ENCODE measurements at regions not wholly inside any gene's neighbourhood (a gene's known extent, or its start where the extent isn't known, plus 50 kb on each side); places are given as distances from the start of the nearest gene placed in this dataset.
"Not testable (repeated sequence)": the region's sequence is repeated elsewhere in the genome, so short reads cannot be mapped to it uniquely, and the experiment has no call there.

DNA sequence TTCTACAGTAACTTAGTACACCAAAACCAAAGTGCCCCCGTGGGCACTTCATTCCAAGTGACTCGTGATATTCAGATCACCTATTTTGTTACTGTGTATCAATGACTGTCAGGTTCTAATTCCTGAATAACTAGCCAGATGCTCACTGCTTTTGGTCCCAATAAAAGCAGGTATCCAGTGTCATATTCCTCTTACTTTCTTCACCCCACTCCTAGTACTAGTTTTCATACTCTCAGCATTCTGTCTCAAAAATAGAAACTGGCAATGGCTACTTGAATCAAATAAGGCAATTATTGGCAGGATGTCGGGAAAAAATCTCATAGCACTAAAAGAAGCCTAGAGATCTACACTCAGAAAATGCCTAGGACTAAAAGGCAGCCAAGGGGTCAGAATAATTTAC is 84.6 kb downstream of the ZNF467 start:
- H3K9me3 Mint-ChIP-seq, result no peaks in the 10 kb centered on the region
- Histone ChIP-seq H3K4me3 (ENCODE audit: low read length) (no peak overlapping the region), H3K4me1 (ENCODE audit: control insufficient read depth, insufficient read depth, low read length) (no peaks in the 10 kb centered on the region), H3K27ac (ENCODE audit: low read length) (no peak overlapping the region), H3K27me3 (ENCODE audit: control insufficient read depth, insufficient read depth, low read length) (peaks cover 16% of the 10 kb centered on the region), H3K36me3 (ENCODE audit: control insufficient read depth, insufficient read depth, low read length) (no peaks in the 10 kb centered on the region), H3K9me3 (ENCODE audit: control insufficient read depth, insufficient read depth, low read length) (no peaks in the 10 kb centered on the region)
- no peak overlapping the region for H3K27ac Mint-ChIP-seq
- intact Hi-C loops (cut with micrococcal nuclease), result no loop called here
- H3K4me1 Mint-ChIP-seq, result no peaks in the 10 kb centered on the region
- 94% methylated on average over 3 of the region's 3 CpGs for WGBS (ENCODE audit: insufficient coverage)
- ATAC-seq, result no peak
- H3K27me3 Mint-ChIP-seq (ENCODE audit: low read depth in 2 of 2), result peaks cover 47 to 77% of the 10 kb centered on the region in 2 donors
- no peak overlapping the region for H3K4me3 Mint-ChIP-seq
- H3K36me3 Mint-ChIP-seq, result no peaks in the 10 kb centered on the region
- DNase-seq, result no peak
- TF ChIP-seq, protein P1, sequence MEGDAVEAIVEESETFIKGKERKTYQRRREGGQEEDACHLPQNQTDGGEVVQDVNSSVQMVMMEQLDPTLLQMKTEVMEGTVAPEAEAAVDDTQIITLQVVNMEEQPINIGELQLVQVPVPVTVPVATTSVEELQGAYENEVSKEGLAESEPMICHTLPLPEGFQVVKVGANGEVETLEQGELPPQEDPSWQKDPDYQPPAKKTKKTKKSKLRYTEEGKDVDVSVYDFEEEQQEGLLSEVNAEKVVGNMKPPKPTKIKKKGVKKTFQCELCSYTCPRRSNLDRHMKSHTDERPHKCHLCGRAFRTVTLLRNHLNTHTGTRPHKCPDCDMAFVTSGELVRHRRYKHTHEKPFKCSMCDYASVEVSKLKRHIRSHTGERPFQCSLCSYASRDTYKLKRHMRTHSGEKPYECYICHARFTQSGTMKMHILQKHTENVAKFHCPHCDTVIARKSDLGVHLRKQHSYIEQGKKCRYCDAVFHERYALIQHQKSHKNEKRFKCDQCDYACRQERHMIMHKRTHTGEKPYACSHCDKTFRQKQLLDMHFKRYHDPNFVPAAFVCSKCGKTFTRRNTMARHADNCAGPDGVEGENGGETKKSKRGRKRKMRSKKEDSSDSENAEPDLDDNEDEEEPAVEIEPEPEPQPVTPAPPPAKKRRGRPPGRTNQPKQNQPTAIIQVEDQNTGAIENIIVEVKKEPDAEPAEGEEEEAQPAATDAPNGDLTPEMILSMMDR (IDR thresholded peaks at IDR 0.05), result no peak

GRCh38 chr7:149687820-149688219 is 85.6 kb downstream of the ZNF467 start:
- H3K4me1 ChIP-seq (ENCODE audit: control insufficient read depth, insufficient read depth, low read length); H3K9me3 ChIP-seq (ENCODE audit: control insufficient read depth, insufficient read depth, low read length); H3K27ac ChIP-seq (ENCODE audit: low read length); H3K36me3 Mint-ChIP-seq; DNase-seq; ATAC-seq; H3K4me1 Mint-ChIP-seq; H3K4me3 Mint-ChIP-seq; H3K27ac Mint-ChIP-seq; intact Hi-C loops (cut with micrococcal nuclease); H3K9me3 Mint-ChIP-seq; H3K4me3 ChIP-seq (ENCODE audit: low read length); H3K36me3 ChIP-seq (ENCODE audit: control insufficient read depth, insufficient read depth, low read length): not testable (repeated sequence)
- peaks cover 11% of the 10 kb centered on the region for H3K27me3 ChIP-seq (ENCODE audit: control insufficient read depth, insufficient read depth, low read length)
- peaks cover 38 to 68% of the 10 kb centered on the region in 2 donors for H3K27me3 Mint-ChIP-seq (ENCODE audit: low read depth in 2 of 2)
- 97% methylated on average over 7 of the region's 7 CpGs for WGBS (ENCODE audit: insufficient coverage)

GRCh38 chr7:149686449-149686848 is 86.9 kb downstream of the ZNF467 start:
- H3K27ac ChIP-seq (ENCODE audit: low read length), result no peak overlapping the region
- no peak for ATAC-seq
- H3K27me3 Mint-ChIP-seq (ENCODE audit: low read depth in 2 of 2), result peaks cover 36 to 68% of the 10 kb centered on the region in 2 donors
- no peaks in the 10 kb centered on the region for H3K9me3 ChIP-seq (ENCODE audit: control insufficient read depth, insufficient read depth, low read length)
- DNase-seq, result no peak
- H3K4me3 Mint-ChIP-seq, result no peak overlapping the region
- H3K27ac Mint-ChIP-seq, result no peak overlapping the region
- no peaks in the 10 kb centered on the region for H3K4me1 ChIP-seq (ENCODE audit: control insufficient read depth, insufficient read depth, low read length)
- no peaks in the 10 kb centered on the region for H3K36me3 ChIP-seq (ENCODE audit: control insufficient read depth, insufficient read depth, low read length)
- H3K4me1 Mint-ChIP-seq, result no peaks in the 10 kb centered on the region
- TF ChIP-seq, protein P1 (IDR thresholded peaks at IDR 0.05), result no peak
- no peaks in the 10 kb centered on the region for H3K36me3 Mint-ChIP-seq
- no peak overlapping the region for H3K4me3 ChIP-seq (ENCODE audit: low read length)
- peaks cover 9% of the 10 kb centered on the region for H3K27me3 ChIP-seq (ENCODE audit: control insufficient read depth, insufficient read depth, low read length)
- WGBS (ENCODE audit: insufficient coverage), result 67% methylated on average over 4 of the region's 4 CpGs
- no peaks in the 10 kb centered on the region for H3K9me3 Mint-ChIP-seq
- intact Hi-C loops (cut with micrococcal nuclease), result no loop called here

DNA sequence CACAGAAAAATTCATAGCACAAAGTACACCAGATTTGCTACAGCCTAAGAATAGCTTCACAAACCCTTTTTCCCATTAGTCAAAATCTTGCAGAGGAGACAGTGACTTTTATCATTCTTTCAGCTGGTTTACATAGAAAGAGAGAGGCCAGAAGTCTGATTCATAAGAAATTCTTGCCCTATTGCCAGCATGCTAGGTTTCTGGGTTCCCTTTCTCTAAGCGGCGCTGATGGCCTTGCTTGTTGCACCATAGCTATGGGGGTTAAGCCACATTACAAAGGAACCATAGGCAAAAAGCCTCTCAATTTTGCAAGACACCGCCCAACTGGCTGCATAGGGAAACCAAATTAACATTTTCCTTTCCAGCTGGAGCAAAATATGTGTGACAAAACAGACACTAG is 87.4 kb downstream of the ZNF467 start:
- DNase-seq (no peak), ATAC-seq (no peak)
- WGBS (ENCODE audit: insufficient coverage), result 84% methylated on average over 3 of the region's 3 CpGs
- Mint-ChIP-seq H3K36me3 (no peaks in the 10 kb centered on the region), H3K9me3 (no peaks in the 10 kb centered on the region), H3K27ac (no peak overlapping the region), H3K4me3 (no peak overlapping the region), H3K4me1 (no peaks in the 10 kb centered on the region), H3K27me3 (ENCODE audit: low read depth in 2 of 2) (peaks cover 33 to 68% of the 10 kb centered on the region in 2 donors)
- no peaks in the 10 kb centered on the region for H3K36me3 ChIP-seq (ENCODE audit: control insufficient read depth, insufficient read depth, low read length)
- H3K9me3 ChIP-seq (ENCODE audit: control insufficient read depth, insufficient read depth, low read length), result peaks cover 3% of the 10 kb centered on the region
- no peak overlapping the region for H3K27ac ChIP-seq (ENCODE audit: low read length)
- H3K27me3 ChIP-seq (ENCODE audit: control insufficient read depth, insufficient read depth, low read length), result peaks cover 9% of the 10 kb centered on the region
- TF ChIP-seq, protein P1 (IDR thresholded peaks at IDR 0.05), result no peak
- intact Hi-C loops (cut with micrococcal nuclease), result no loop called here
- no peaks in the 10 kb centered on the region for H3K4me1 ChIP-seq (ENCODE audit: control insufficient read depth, insufficient read depth, low read length)
- H3K4me3 ChIP-seq (ENCODE audit: low read length), result no peak overlapping the region

All from natural killer cell (primary cell).